HL-60 (cell line): ENCODE measurements at regions not wholly inside any gene's neighbourhood (a gene's known extent, or its start where the extent isn't known, plus 50 kb on each side); places are given as distances from the start of the nearest gene placed in this dataset.

Source experiments
- DNase-seq, 2 experiments: peaks; one replicate each; pipeline ENCODE4 v3.0.0-alpha.2; 2010 to 2020; ENCODE audit warnings: low read depth in 1 of 2, low spot score in 1 of 2
- H3K27ac ChIP-seq: fragments of 250-450 bp; sonication (Bioruptor Pico); replicated peaks from 2 replicates; pipeline ENCODE4 v1.5.1; 2020; ENCODE audit warnings: mild to moderate bottlenecking, moderate library complexity
- H3K27me3 ChIP-seq: fragments of 250-450 bp; sonication (Bioruptor Pico); 2 replicates; pipeline ENCODE4 v1.5.1; 2021; ENCODE audit warnings: mild to moderate bottlenecking, moderate library complexity; ENCODE audit not compliant: insufficient read depth, poor library complexity, severe bottlenecking
- H3K4me3 ChIP-seq: replicated peaks from 2 replicates; pipeline ENCODE4 v1.5.1; 2011; ENCODE audit warnings: mild to moderate bottlenecking, control low read depth, low read length; ENCODE audit not compliant: insufficient read depth
- CTCF ChIP-seq: IDR thresholded peaks from one replicate; pipeline ENCODE4 v1.5.1; 2011; ENCODE audit warnings: low read length, control low read depth, inconsistent platforms; ENCODE audit not compliant: insufficient read depth
- GABPA ChIP-seq: IDR thresholded peaks from 2 replicates; pipeline ENCODE4 v1.6.1; 2012; ENCODE audit warnings: low read depth
- POLR2AphosphoS5 ChIP-seq: IDR thresholded peaks from 2 replicates; pipeline ENCODE4 v1.6.1; 2012; ENCODE audit warnings: low read depth
- REST ChIP-seq: IDR thresholded peaks from 2 replicates; pipeline ENCODE4 v1.6.1; 2012; ENCODE audit warnings: low read depth; ENCODE audit not compliant: insufficient replicate concordance
- SPI1 ChIP-seq: IDR thresholded peaks from 2 replicates; pipeline ENCODE4 v1.6.1; 2012; ENCODE audit warnings: low read depth, mild to moderate bottlenecking, borderline replicate concordance

GRCh38 chr4:33161202-33161601 is 2441.0 kb downstream of the PCDH7 start:
- no peak for TF ChIP-seq SPI1
- no peak for TF ChIP-seq POLR2AphosphoS5

GRCh38 chr4:33162122-33162521 is 2442.0 kb downstream of the PCDH7 start:
- TF ChIP-seq REST (no peak), POLR2AphosphoS5 (no peak), GABPA (no peak), SPI1 (no peak), CTCF (no peak)

More at GRCh38 chr4:33161202-33161601, 2441.0 kb downstream of the PCDH7 start:
- Histone ChIP-seq H3K27me3 (no peaks in the 10 kb centered on the region), H3K4me3 (no peak overlapping the region), H3K27ac (no peak overlapping the region)
- DNase-seq, result no peak

GRCh38 chr4:33171873-33172525 is 2451.8 kb downstream of the PCDH7 start:
- no peak overlapping the region for H3K4me3 ChIP-seq
- no peaks in the 10 kb centered on the region for H3K27me3 ChIP-seq
- DNase-seq, result no peak
- H3K27ac ChIP-seq, result no peak overlapping the region
- TF ChIP-seq POLR2AphosphoS5 (no peak), REST (no peak)

More at GRCh38 chr4:33162122-33162521, 2442.0 kb downstream of the PCDH7 start:
- H3K27ac ChIP-seq, result no peak overlapping the region
- no peak for DNase-seq
- no peaks in the 10 kb centered on the region for H3K27me3 ChIP-seq
- H3K4me3 ChIP-seq, result no peak overlapping the region

GRCh38 chr4:33176566-33176965 is 2456.4 kb downstream of the PCDH7 start:
- TF ChIP-seq SPI1, result 0 out of 2 replicates have a peak, but pooled peaks have one; percentile 4
- no peak for TF ChIP-seq REST
- no peak overlapping the region for H3K4me3 ChIP-seq
- no peaks in the 10 kb centered on the region for H3K27me3 ChIP-seq
- no peak overlapping the region for H3K27ac ChIP-seq
- DNase-seq, result no peak
